GM23338 (cell line): ENCODE measurements at regions not wholly inside any gene's neighbourhood (a gene's known extent, or its start where the extent isn't known, plus 50 kb on each side); places are given as distances from the start of the nearest gene placed in this dataset.

Experiments
- ATAC-seq: fragments of 200-7000 bp; cut with Tn5 transposase; 3 replicates; pipeline ENCODE4 v1.9.1; 2020
- DNase-seq: peaks from one replicate; pipeline ENCODE4 v3.0.0-alpha.2; 2015; ENCODE audit warnings: low spot score
- H2AFZ ChIP-seq: fragments of 200-600 bp; sonication (generic); 2 replicates; pipeline ENCODE4 v1.8.0; 2016; ENCODE audit warnings: antibody characterized with exemption, mild to moderate bottlenecking, moderate library complexity
- H3F3A ChIP-seq: fragments of 200-600 bp; sonication (generic); replicated peaks from 2 replicates; pipeline ENCODE4 v1.8.0; 2017; ENCODE audit warnings: antibody characterized with exemption, mixed run types, low read depth
- H3K27ac ChIP-seq: fragments of 200-600 bp; sonication (generic); 2 replicates; pipeline ENCODE4 v1.6.1; 2016; ENCODE audit warnings: low read depth
- H3K27me3 ChIP-seq: fragments of 200-600 bp; sonication (generic); 2 replicates; pipeline ENCODE4 v1.8.0; 2016; ENCODE audit warnings: mild to moderate bottlenecking, mixed run types, moderate library complexity; ENCODE audit not compliant: insufficient read depth
- H3K36me3 ChIP-seq: fragments of 200-600 bp; sonication (generic); 2 replicates; pipeline ENCODE4 v1.8.0; 2016; ENCODE audit warnings: mild to moderate bottlenecking; ENCODE audit not compliant: insufficient read depth
- H3K4me1 ChIP-seq: fragments of 200-600 bp; sonication (generic); 2 replicates; pipeline ENCODE4 v1.8.0; 2016; ENCODE audit warnings: mild to moderate bottlenecking, moderate library complexity; ENCODE audit not compliant: insufficient read depth
- H3K4me2 ChIP-seq: fragments of 200-600 bp; sonication (generic); 2 replicates; pipeline ENCODE4 v1.7.1; 2017; ENCODE audit warnings: mixed run types
- H3K4me3 ChIP-seq: fragments of 200-600 bp; sonication (generic); 2 replicates; pipeline ENCODE4 v1.6.1; 2016; ENCODE audit warnings: mixed run types
- H3K79me2 ChIP-seq: fragments of 200-600 bp; sonication (generic); replicated peaks from 2 replicates; pipeline ENCODE4 v1.8.0; 2017; ENCODE audit warnings: mild to moderate bottlenecking; ENCODE audit not compliant: insufficient read depth
- H3K9me2 ChIP-seq: fragments of 200-600 bp; sonication (generic); 2 replicates; pipeline ENCODE4 v1.8.0; 2017; ENCODE audit not compliant: insufficient read depth
- H4K20me1 ChIP-seq: fragments of 200-600 bp; sonication (generic); replicated peaks from 2 replicates; pipeline ENCODE4 v1.8.0; 2017; ENCODE audit warnings: mild to moderate bottlenecking; ENCODE audit not compliant: insufficient read depth
- H3K27ac Mint-ChIP-seq: 2 replicates; pipeline ENCODE4 v1.8.0; 2020; ENCODE audit warnings: inconsistent platforms, mild to moderate bottlenecking, moderate library complexity, mixed read lengths
- H3K27me3 Mint-ChIP-seq: 3 replicates; pipeline ENCODE4 v1.8.0; 2022; ENCODE audit warnings: low read depth, mild to moderate bottlenecking, moderate library complexity, mixed read lengths, inconsistent platforms; ENCODE audit not compliant: insufficient read depth, poor library complexity
- H3K36me3 Mint-ChIP-seq: 3 replicates; pipeline ENCODE4 v1.8.0; 2021; ENCODE audit warnings: low read depth, mild to moderate bottlenecking, inconsistent platforms, moderate library complexity, mixed read lengths
- H3K4me1 Mint-ChIP-seq: 3 replicates; pipeline ENCODE4 v1.8.0; 2020; ENCODE audit warnings: mild to moderate bottlenecking, inconsistent platforms, mixed read lengths
- H3K4me3 Mint-ChIP-seq: 3 replicates; pipeline ENCODE4 v1.8.0; 2021; ENCODE audit warnings: moderate library complexity, mild to moderate bottlenecking, inconsistent platforms, mixed read lengths
- H3K9me3 Mint-ChIP-seq: 3 replicates; pipeline ENCODE4 v1.8.0; 2020; ENCODE audit warnings: moderate library complexity, mild to moderate bottlenecking, inconsistent platforms, mixed read lengths
- CTCF ChIP-seq, 2 experiments: fragments of 200-600 bp in 1 of 2; sonication (generic) in 1 of 2; conservative IDR thresholded peaks; 2 replicates each; pipeline versions ENCODE4 v1.5.1 to v1.6.1; 2016 to 2017; ENCODE audit warnings: antibody characterized with exemption in 2 of 2, low read depth in 2 of 2, mild to moderate bottlenecking in 2 of 2, moderate library complexity in 1 of 2
- JUNB ChIP-seq: IDR thresholded peaks from one replicate; pipeline ENCODE4 v1.6.1; 2016; ENCODE audit warnings: antibody characterized with exemption; ENCODE audit not compliant: unreplicated experiment
- STAT1 ChIP-seq: IDR thresholded peaks from one replicate; pipeline ENCODE4 v1.6.1; 2016; ENCODE audit warnings: antibody characterized with exemption; ENCODE audit not compliant: unreplicated experiment
- ZNF114 ChIP-seq: fragments of 250-450 bp; sonication (Bioruptor Pico); IDR thresholded peaks from 2 replicates; pipeline ENCODE4 v1.5.0; 2020; ENCODE audit warnings: mild to moderate bottlenecking, moderate library complexity
- ZNF331 ChIP-seq: fragments of 250-450 bp; sonication (Bioruptor Pico); IDR thresholded peaks from 2 replicates; pipeline ENCODE4 v1.5.0; 2020; ENCODE audit warnings: low read depth, mild to moderate bottlenecking, moderate library complexity
- ZNF462 ChIP-seq: fragments of 250-450 bp; sonication (Bioruptor Pico); IDR thresholded peaks from 2 replicates; pipeline ENCODE4 v1.5.0; 2020; ENCODE audit warnings: mild to moderate bottlenecking, moderate library complexity

DNA sequence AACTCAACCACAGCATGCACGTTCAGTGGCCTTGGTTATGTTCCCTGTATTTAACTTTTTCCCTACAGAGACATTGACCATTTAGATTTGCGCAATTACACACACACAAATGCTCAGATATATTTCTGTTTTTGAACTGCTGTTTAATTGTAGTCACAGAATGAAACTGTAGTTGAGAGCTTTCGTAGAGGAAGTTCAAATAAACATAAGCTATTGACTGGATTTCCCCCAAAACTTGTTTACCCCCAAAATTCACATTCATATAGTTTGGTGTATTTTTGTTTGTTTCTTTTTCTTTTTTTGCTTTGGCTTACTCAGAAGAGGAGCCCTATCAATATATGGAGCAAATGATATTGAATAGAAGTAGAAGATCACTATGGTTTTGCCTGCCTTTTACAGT lies 921.0 kb downstream of the ADGRL2 start:
- no peaks in the 10 kb centered on the region for H3K4me1 Mint-ChIP-seq

More for the DNA sequence above, 921.0 kb downstream of the ADGRL2 start:
- Mint-ChIP-seq H3K4me3 (no peak overlapping the region), H3K27me3 (peaks cover 2% of the 10 kb centered on the region), H3K36me3 (peaks cover 2% of the 10 kb centered on the region; the same call in 1 of the 3 replicates), H3K27ac (no peak overlapping the region), H3K9me3 (no peaks in the 10 kb centered on the region)
- Histone ChIP-seq H4K20me1 (no peaks in the 10 kb centered on the region; the same call in 1 of the 2 replicates), H3F3A (no peaks in the 10 kb centered on the region), H3K79me2 (no peaks in the 10 kb centered on the region), H3K27me3 (no peaks in the 10 kb centered on the region), H3K4me2 (no peak overlapping the region), H3K27ac (no peak overlapping the region), H3K36me3 (no peaks in the 10 kb centered on the region), H3K4me1 (no peaks in the 10 kb centered on the region), H2AFZ (no peak overlapping the region), H3K9me2 (peaks cover 5% of the 10 kb centered on the region), H3K4me3 (no peak overlapping the region)
- ATAC-seq (no peak), DNase-seq (no peak)
- TF ChIP-seq ZNF462 (CRISPR knock-in tag) (no peak), ZNF114 (no peak), ZNF331 (CRISPR knock-in tag) (no peak), JUNB (no peak), STAT1 (no peak), CTCF (conservative IDR thresholded peaks at IDR 0.05; ENCODE audit: low read depth in 2 of 2) (no peak)
